IMR-90 (cell line): ENCODE measurements at regions not wholly inside any gene's neighbourhood (a gene's known extent, or its start where the extent isn't known, plus 50 kb on each side); places are given as distances from the start of the nearest gene placed in this dataset.

ENCODE experiments used
- ATAC-seq: fragments of 200-7000 bp; cut with Tn5 transposase; 2 replicates; pipeline ENCODE4 v1.9.1; 2020; ENCODE audit warnings: low read depth, mild to moderate bottlenecking, moderate library complexity
- BruUV-seq: library from RNA; stranded (reverse); fragments of 400-500 nt; replicated peaks from 2 replicates; lab custom pipeline; 2021; lab: Mats Ljungman, UMichigan
- CTCF ChIA-PET: fragments of 300-600 bp; formaldehyde crosslinking; extraction: SDS; loops from one replicate; lab custom pipeline; 2021; ENCODE audit warnings: antibody characterized with exemption; lab: Yijun Ruan, JAX
- POLR2A ChIA-PET: fragments of 300-600 bp; sonication (Branson Sonifier 250); formaldehyde crosslinking; loops from one replicate; lab custom pipeline; 2022; ENCODE audit warnings: antibody characterized with exemption; ENCODE audit not compliant: unreplicated experiment; lab: Charles Lee
- DNase-seq: peaks from one replicate; pipeline ENCODE4 v3.0.0; 2013
- H2AFZ ChIP-seq: replicated peaks from 2 replicates; pipeline ENCODE3; 2013; ENCODE audit warnings: low read length, mild to moderate bottlenecking; ENCODE audit not compliant: poor library complexity
- H2AK5ac ChIP-seq: 2 replicates; pipeline ENCODE4 v1.6.1; 2013; ENCODE audit warnings: low read depth, low read length, inconsistent platforms
- H2AK9ac ChIP-seq: replicated peaks from 2 replicates; pipeline ENCODE3; 2013; ENCODE audit warnings: mild to moderate bottlenecking, low read depth, low read length, moderate library complexity; ENCODE audit not compliant: poor library complexity
- H2BK120ac ChIP-seq: 2 replicates; pipeline ENCODE4 v1.6.1; 2013; ENCODE audit warnings: low read depth, low read length, inconsistent platforms
- H2BK15ac ChIP-seq: 3 replicates; pipeline ENCODE4 v1.6.1; 2013; ENCODE audit warnings: low read depth, low read length, inconsistent platforms
- H2BK20ac ChIP-seq: 2 replicates; pipeline ENCODE4 v1.6.1; 2013; ENCODE audit warnings: low read depth, mild to moderate bottlenecking, inconsistent platforms, low read length, moderate library complexity
- H2BK5ac ChIP-seq: 2 replicates; pipeline ENCODE4 v1.6.1; 2013; ENCODE audit warnings: mild to moderate bottlenecking, low read depth, low read length, inconsistent platforms; ENCODE audit not compliant: poor library complexity, severe bottlenecking
- H3K14ac ChIP-seq: replicated peaks from 2 replicates; pipeline ENCODE4 v1.6.1; 2013; ENCODE audit warnings: low read depth, low read length, inconsistent platforms
- H3K18ac ChIP-seq: 2 replicates; pipeline ENCODE4 v1.6.1; 2013; ENCODE audit warnings: low read depth, low read length, control low read depth
- H3K23ac ChIP-seq: 2 replicates; pipeline ENCODE4 v1.6.1; 2013; ENCODE audit warnings: low read depth, low read length, inconsistent platforms
- H3K27ac ChIP-seq: 2 replicates; pipeline ENCODE4 v1.5.1; 2013; ENCODE audit warnings: mild to moderate bottlenecking, control low read depth, low read length; ENCODE audit not compliant: insufficient read depth
- H3K27me3 ChIP-seq: 2 replicates; pipeline ENCODE4 v1.6.1; 2013; ENCODE audit warnings: low read length; ENCODE audit not compliant: control insufficient read depth, insufficient read depth
- H3K36me3 ChIP-seq: 2 replicates; pipeline ENCODE4 v1.6.1; 2013; ENCODE audit warnings: low read length, mixed read lengths; ENCODE audit not compliant: control insufficient read depth, insufficient read depth
- H3K4ac ChIP-seq: 2 replicates; pipeline ENCODE4 v1.6.1; 2013; ENCODE audit warnings: low read depth, low read length, inconsistent platforms
- H3K4me1 ChIP-seq: 2 replicates; pipeline ENCODE4 v1.6.1; 2013; ENCODE audit warnings: low read length, mixed read lengths; ENCODE audit not compliant: control insufficient read depth, insufficient read depth
- H3K4me2 ChIP-seq: 2 replicates; pipeline ENCODE4 v1.6.1; 2013; ENCODE audit warnings: low read depth, mild to moderate bottlenecking, control low read depth, low read length, moderate library complexity
- H3K4me3 ChIP-seq: 2 replicates; pipeline ENCODE4 v1.5.1; 2013; ENCODE audit warnings: low read depth, mild to moderate bottlenecking, control low read depth, low read length, moderate library complexity; ENCODE audit not compliant: insufficient read depth
- H3K56ac ChIP-seq: 2 replicates; pipeline ENCODE4 v1.6.1; 2013; ENCODE audit warnings: low read length, inconsistent platforms; ENCODE audit not compliant: insufficient read depth; ENCODE audit errors: extremely low read depth
- H3K79me1 ChIP-seq, 2 experiments: 2 replicates each; pipeline ENCODE4 v1.6.1; 2013; ENCODE audit warnings: low read length in 2 of 2, inconsistent platforms in 1 of 2, low read depth in 1 of 2
- H3K9ac ChIP-seq: 2 replicates; pipeline ENCODE4 v1.6.1; 2013; ENCODE audit warnings: low read depth, low read length, control low read depth
- H3K9me1 ChIP-seq: 2 replicates; pipeline ENCODE4 v1.6.1; 2013; ENCODE audit warnings: low read length, inconsistent platforms; ENCODE audit not compliant: insufficient read depth
- H3K9me3 ChIP-seq: 2 replicates; pipeline ENCODE4 v1.6.1; 2013; ENCODE audit warnings: low read length; ENCODE audit not compliant: control insufficient read depth, insufficient read depth
- H4K20me1 ChIP-seq: 2 replicates; pipeline ENCODE4 v1.6.1; 2013; ENCODE audit warnings: low read length, inconsistent platforms; ENCODE audit not compliant: insufficient read depth
- H4K5ac ChIP-seq: 2 replicates; pipeline ENCODE4 v1.6.1; 2013; ENCODE audit warnings: mild to moderate bottlenecking, low read depth, low read length, control low read depth
- H4K8ac ChIP-seq, 2 experiments: 2 replicates each; pipeline ENCODE4 v1.6.1; 2013; ENCODE audit warnings: low read depth in 2 of 2, low read length in 2 of 2, control low read depth in 1 of 2, inconsistent platforms in 1 of 2
- H4K91ac ChIP-seq: 2 replicates; pipeline ENCODE4 v1.6.1; 2013; ENCODE audit warnings: low read depth, low read length, inconsistent platforms; ENCODE audit not compliant: insufficient read depth
- CEBPB ChIP-seq: IDR thresholded peaks from 2 replicates; pipeline ENCODE4 v1.6.1; 2012; ENCODE audit warnings: low read depth, low read length, improper control_type of control experiment
- CHD1 ChIP-seq: IDR thresholded peaks from 2 replicates; pipeline ENCODE4 v1.6.1; 2012; ENCODE audit warnings: low read depth, low read length, improper control_type of control experiment
- FOS ChIP-seq: fragments of 150-350 bp; IDR thresholded peaks from 2 replicates; pipeline ENCODE4 v1.6.1; 2016; ENCODE audit warnings: low read depth, low read length
- MAZ ChIP-seq: IDR thresholded peaks from 2 replicates; pipeline ENCODE4 v1.6.1; 2012; ENCODE audit warnings: low read depth, mild to moderate bottlenecking, low read length, improper control_type of control experiment, moderate library complexity, borderline replicate concordance
- RFX5 ChIP-seq: IDR thresholded peaks from 2 replicates; pipeline ENCODE4 v1.8.0; 2012; ENCODE audit warnings: low read depth, mild to moderate bottlenecking, low read length, moderate library complexity
- SMC3 ChIP-seq: fragments of 150-350 bp; IDR thresholded peaks from 2 replicates; pipeline ENCODE4 v1.6.1; 2016; ENCODE audit warnings: low read depth, mild to moderate bottlenecking, antibody characterized with exemption, low read length, moderate library complexity
- WGBS, 2 experiments: methylation state at CpG; one replicate each; pipeline versions ENCODE4 v1.1.5 to v1.1.7; 2013; ENCODE audit warnings: missing lambda C conversion rate in 2 of 2; ENCODE audit not compliant: insufficient read length in 1 of 2; ENCODE audit errors: extremely low coverage in 2 of 2; 5-methylcytosine and 5-hydroxymethylcytosine counted together
- dilution Hi-C: fragments of 300-500 bp; cut with HindIII; formaldehyde crosslinking; loops from one replicate; pipeline ENCODE4 v1.14.3; 2018; ENCODE audit warnings: low sequenced_read_pairs; ENCODE audit not compliant: unreplicated experiment
- in situ Hi-C: fragments of 300-500 bp; cut with MboI; formaldehyde crosslinking; loops from 3 replicates; pipeline ENCODE4 v1.14.3; 2019; ENCODE audit warnings: low sequenced_read_pairs, inconsistent platforms, mixed read lengths
- intact Hi-C: fragments of 100-400 bp; cut with micrococcal nuclease; formaldehyde crosslinking; loops from 2 replicates; pipeline ENCODE4 v1.10.0; 2022
- TF ChIP-seq, protein P1 (sequence below): fragments of 150-350 bp; IDR thresholded peaks from 2 replicates; pipeline ENCODE4 v1.6.1; 2016; ENCODE audit warnings: low read depth, mild to moderate bottlenecking, low read length, moderate library complexity, borderline replicate concordance
- TF ChIP-seq, protein P2 (sequence below): conservative IDR thresholded peaks from 2 replicates; pipeline ENCODE4 v1.5.1; 2012; ENCODE audit warnings: mild to moderate bottlenecking, low read depth, low read length, improper control_type of control experiment

DNA sequence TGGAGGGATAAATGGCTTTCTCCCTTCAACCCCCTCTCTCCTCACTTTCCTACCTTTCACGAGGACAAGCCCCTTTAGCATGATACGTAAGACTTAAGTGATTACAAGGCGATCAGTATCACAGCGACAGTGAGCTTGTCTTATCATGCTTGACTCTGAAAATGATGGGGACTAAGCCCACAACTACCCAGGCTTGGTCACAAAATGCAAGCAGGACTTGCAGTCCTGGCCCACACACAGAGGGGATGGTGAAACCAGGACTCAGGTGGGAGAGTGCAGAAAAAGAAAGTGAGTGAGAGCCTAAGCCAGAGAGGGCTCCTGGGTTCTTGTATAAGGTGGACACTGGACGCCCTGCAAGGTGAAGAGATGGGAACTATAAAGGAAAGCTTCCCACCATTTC is 95.7 kb upstream of the ARL4C start:
- H2BK120ac ChIP-seq: peak overlapping the region; percentile 47
- no peaks in the 10 kb centered on the region for H3K27me3 ChIP-seq
- no peak overlapping the region for H3K27ac ChIP-seq
- H3K18ac ChIP-seq: peak overlapping the region; percentile 43
- ATAC-seq (no peak), DNase-seq (no peak)
- H2BK15ac ChIP-seq: peak overlapping the region; percentile 12; the same call in 1 of the 3 replicates
- no TSS peak for BruUV-seq
- POLR2A ChIA-PET: interaction anchor here (0.7 kb wide), 1 partner anchor 10 kb away, joined by 5 read pairs; no protein-coding TSS in a partner anchor
- no peaks in the 10 kb centered on the region for H3K79me1 ChIP-seq
- no peak overlapping the region for H3K9ac ChIP-seq
- H2BK20ac ChIP-seq: peak overlapping the region; percentile 21
- H2AK9ac ChIP-seq: no peak overlapping the region
- dilution Hi-C loops: no loop called here
- H4K20me1 ChIP-seq: no peaks in the 10 kb centered on the region
- H4K8ac ChIP-seq: peak overlapping the region in 1 of 2 experiments; percentile 39; a peak in 1 of 4 replicates
- H3K4me2 ChIP-seq: no peak overlapping the region
- peak overlapping the region; percentile 32; the same call in 1 of the 2 replicates for H4K91ac ChIP-seq
- H2AFZ ChIP-seq: no peak overlapping the region
- H3K36me3 ChIP-seq: no peaks in the 10 kb centered on the region
- H2BK5ac ChIP-seq: peak overlapping the region; percentile 57
- 0 out of 2 replicates have a peak overlapping the region, but pooled peaks have one; percentile 50 for H3K14ac ChIP-seq
- no peak for TF ChIP-seq MAZ
- no peak for TF ChIP-seq CEBPB
- TF ChIP-seq FOS: no peak
- TF ChIP-seq, protein P1, sequence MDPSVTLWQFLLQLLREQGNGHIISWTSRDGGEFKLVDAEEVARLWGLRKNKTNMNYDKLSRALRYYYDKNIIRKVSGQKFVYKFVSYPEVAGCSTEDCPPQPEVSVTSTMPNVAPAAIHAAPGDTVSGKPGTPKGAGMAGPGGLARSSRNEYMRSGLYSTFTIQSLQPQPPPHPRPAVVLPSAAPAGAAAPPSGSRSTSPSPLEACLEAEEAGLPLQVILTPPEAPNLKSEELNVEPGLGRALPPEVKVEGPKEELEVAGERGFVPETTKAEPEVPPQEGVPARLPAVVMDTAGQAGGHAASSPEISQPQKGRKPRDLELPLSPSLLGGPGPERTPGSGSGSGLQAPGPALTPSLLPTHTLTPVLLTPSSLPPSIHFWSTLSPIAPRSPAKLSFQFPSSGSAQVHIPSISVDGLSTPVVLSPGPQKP: no peak
- no peak for TF ChIP-seq RFX5
- TF ChIP-seq SMC3: no peak
- TF ChIP-seq, protein P2, sequence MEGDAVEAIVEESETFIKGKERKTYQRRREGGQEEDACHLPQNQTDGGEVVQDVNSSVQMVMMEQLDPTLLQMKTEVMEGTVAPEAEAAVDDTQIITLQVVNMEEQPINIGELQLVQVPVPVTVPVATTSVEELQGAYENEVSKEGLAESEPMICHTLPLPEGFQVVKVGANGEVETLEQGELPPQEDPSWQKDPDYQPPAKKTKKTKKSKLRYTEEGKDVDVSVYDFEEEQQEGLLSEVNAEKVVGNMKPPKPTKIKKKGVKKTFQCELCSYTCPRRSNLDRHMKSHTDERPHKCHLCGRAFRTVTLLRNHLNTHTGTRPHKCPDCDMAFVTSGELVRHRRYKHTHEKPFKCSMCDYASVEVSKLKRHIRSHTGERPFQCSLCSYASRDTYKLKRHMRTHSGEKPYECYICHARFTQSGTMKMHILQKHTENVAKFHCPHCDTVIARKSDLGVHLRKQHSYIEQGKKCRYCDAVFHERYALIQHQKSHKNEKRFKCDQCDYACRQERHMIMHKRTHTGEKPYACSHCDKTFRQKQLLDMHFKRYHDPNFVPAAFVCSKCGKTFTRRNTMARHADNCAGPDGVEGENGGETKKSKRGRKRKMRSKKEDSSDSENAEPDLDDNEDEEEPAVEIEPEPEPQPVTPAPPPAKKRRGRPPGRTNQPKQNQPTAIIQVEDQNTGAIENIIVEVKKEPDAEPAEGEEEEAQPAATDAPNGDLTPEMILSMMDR: no peak
- no peak for TF ChIP-seq CHD1
- CTCF ChIA-PET: interaction anchor here (1.0 kb wide), 1 partner anchor 515 kb away, joined by 3 read pairs; no protein-coding TSS in a partner anchor
- no peak overlapping the region for H3K4me3 ChIP-seq
- WGBS, 2 experiments: 92% methylated on average over 4 of the region's 5 CpGs; no CpG with 5 or more reads in 1 of the 2 experiments
- intact Hi-C loops: no loop called here
- peaks cover 15% of the 10 kb centered on the region for H3K9me1 ChIP-seq
- H3K4ac ChIP-seq: peak overlapping the region; percentile 51
- peak overlapping the region; percentile 33 for H4K5ac ChIP-seq
- no peak overlapping the region for H3K56ac ChIP-seq
- in situ Hi-C loops: no loop called here
- no peak overlapping the region for H3K23ac ChIP-seq
- peaks cover 17% of the 10 kb centered on the region for H3K4me1 ChIP-seq
- H3K9me3 ChIP-seq: no peaks in the 10 kb centered on the region
- H2AK5ac ChIP-seq: peak overlapping the region; percentile 81
